Natural killer cell (primary cell): ENCODE measurements at regions not wholly inside any gene's neighbourhood (a gene's known extent, or its start where the extent isn't known, plus 50 kb on each side); places are given as distances from the start of the nearest gene placed in this dataset.
"Not testable (repeated sequence)": the region's sequence is repeated elsewhere in the genome, so short reads cannot be mapped to it uniquely, and the experiment has no call there.

Experiments
- ATAC-seq, 3 donors: fragments of 150-1000 bp in 2 of 3; fragments of 200-7000 bp in 1 of 3; cut with Tn5 transposase; 1 replicate in 1 of 3; 2 replicates in 2 of 3; pipeline ENCODE4 v1.10.0; 2021; ENCODE audit warnings: mild to moderate bottlenecking in 2 of 3, moderate library complexity in 2 of 3
- DNase-seq, 2 donors: peaks; one replicate each; pipeline versions ENCODE4 v3.0.0 to v3.0.0-alpha.2; 2013 to 2021; ENCODE audit warnings: mixed read lengths in 1 of 2
- H3K27ac ChIP-seq: one replicate; pipeline ENCODE4 v1.5.1; 2013; ENCODE audit warnings: mild to moderate bottlenecking, low read length
- H3K27me3 ChIP-seq: one replicate; pipeline ENCODE4 v1.6.1; 2013; ENCODE audit warnings: low read length; ENCODE audit not compliant: control insufficient read depth, insufficient read depth
- H3K36me3 ChIP-seq: one replicate; pipeline ENCODE4 v1.6.1; 2013; ENCODE audit warnings: low read length; ENCODE audit not compliant: control insufficient read depth, insufficient read depth
- H3K4me1 ChIP-seq: one replicate; pipeline ENCODE4 v1.6.1; 2013; ENCODE audit warnings: low read length; ENCODE audit not compliant: control insufficient read depth, insufficient read depth
- H3K4me3 ChIP-seq: one replicate; pipeline ENCODE4 v1.5.1; 2013; ENCODE audit warnings: low read length
- H3K9me3 ChIP-seq: one replicate; pipeline ENCODE4 v1.6.1; 2013; ENCODE audit warnings: low read length; ENCODE audit not compliant: control insufficient read depth, insufficient read depth
- H3K27ac Mint-ChIP-seq, 2 donors: one replicate each; pipeline ENCODE4 v1.8.0; 2022; ENCODE audit warnings: mild to moderate bottlenecking in 2 of 2, mixed read lengths in 2 of 2, moderate library complexity in 1 of 2
- H3K27me3 Mint-ChIP-seq, 2 donors: one replicate each; pipeline ENCODE4 v1.8.0; 2022; ENCODE audit warnings: low read depth in 2 of 2, mixed read lengths in 2 of 2
- H3K36me3 Mint-ChIP-seq: one replicate; pipeline ENCODE4 v1.8.0; 2022; ENCODE audit warnings: mixed read lengths
- H3K4me1 Mint-ChIP-seq, 2 donors: one replicate each; pipeline ENCODE4 v1.8.0; 2022; ENCODE audit warnings: mixed read lengths in 2 of 2
- H3K4me3 Mint-ChIP-seq: one replicate; pipeline ENCODE4 v1.8.0; 2022; ENCODE audit warnings: mild to moderate bottlenecking, moderate library complexity, mixed read lengths
- H3K9me3 Mint-ChIP-seq, 2 donors: one replicate each; pipeline ENCODE4 v1.8.0; 2022; ENCODE audit warnings: mixed read lengths in 2 of 2
- WGBS: methylation state at CpG from one replicate; pipeline ENCODE4 v1.1.7; 2013; ENCODE audit warnings: missing lambda C conversion rate; ENCODE audit not compliant: insufficient coverage; 5-methylcytosine and 5-hydroxymethylcytosine counted together
- intact Hi-C: fragments of 100-400 bp; cut with micrococcal nuclease; formaldehyde crosslinking; loops from one replicate; pipeline ENCODE4 v1.14.2; 2022
- TF ChIP-seq, protein P1 (sequence below): fragments of 200-600 bp; IDR thresholded peaks from one replicate; pipeline ENCODE4 v1.8.0; 2022; ENCODE audit warnings: antibody characterized with exemption

- no peak for DNase-seq
- H3K9me3 ChIP-seq, result peaks cover 2% of the 10 kb centered on the region
- TF ChIP-seq, protein P1, sequence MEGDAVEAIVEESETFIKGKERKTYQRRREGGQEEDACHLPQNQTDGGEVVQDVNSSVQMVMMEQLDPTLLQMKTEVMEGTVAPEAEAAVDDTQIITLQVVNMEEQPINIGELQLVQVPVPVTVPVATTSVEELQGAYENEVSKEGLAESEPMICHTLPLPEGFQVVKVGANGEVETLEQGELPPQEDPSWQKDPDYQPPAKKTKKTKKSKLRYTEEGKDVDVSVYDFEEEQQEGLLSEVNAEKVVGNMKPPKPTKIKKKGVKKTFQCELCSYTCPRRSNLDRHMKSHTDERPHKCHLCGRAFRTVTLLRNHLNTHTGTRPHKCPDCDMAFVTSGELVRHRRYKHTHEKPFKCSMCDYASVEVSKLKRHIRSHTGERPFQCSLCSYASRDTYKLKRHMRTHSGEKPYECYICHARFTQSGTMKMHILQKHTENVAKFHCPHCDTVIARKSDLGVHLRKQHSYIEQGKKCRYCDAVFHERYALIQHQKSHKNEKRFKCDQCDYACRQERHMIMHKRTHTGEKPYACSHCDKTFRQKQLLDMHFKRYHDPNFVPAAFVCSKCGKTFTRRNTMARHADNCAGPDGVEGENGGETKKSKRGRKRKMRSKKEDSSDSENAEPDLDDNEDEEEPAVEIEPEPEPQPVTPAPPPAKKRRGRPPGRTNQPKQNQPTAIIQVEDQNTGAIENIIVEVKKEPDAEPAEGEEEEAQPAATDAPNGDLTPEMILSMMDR, result no peak
- WGBS, result 76% methylated on average over 3 of the region's 4 CpGs
- H3K36me3 Mint-ChIP-seq, result peaks cover 7% of the 10 kb centered on the region
- peaks cover 6 to 19% of the 10 kb centered on the region in 2 donors for H3K9me3 Mint-ChIP-seq
- H3K4me3 Mint-ChIP-seq, result no peak overlapping the region
- H3K27ac ChIP-seq, result no peak overlapping the region
- H3K36me3 ChIP-seq, result no peaks in the 10 kb centered on the region
- H3K4me1 Mint-ChIP-seq, result no peaks in the 10 kb centered on the region
- intact Hi-C loops, result no loop called here
- no peak for ATAC-seq
- H3K27me3 ChIP-seq, result no peaks in the 10 kb centered on the region
- no peaks in the 10 kb centered on the region for H3K4me1 ChIP-seq
- no peaks in the 10 kb centered on the region for H3K27me3 Mint-ChIP-seq
- no peak overlapping the region for H3K4me3 ChIP-seq
- H3K27ac Mint-ChIP-seq, result no peak overlapping the region
Observed at GRCh38 chr1:188017921-188018320, 1189.2 kb downstream of the PLA2G4A start.

GRCh38 chr1:188022661-188023060, 1193.9 kb downstream of the PLA2G4A start:
- intact Hi-C loops, result no loop called here
- ATAC-seq, result no peak
- H3K4me3 ChIP-seq, result no peak overlapping the region
- Mint-ChIP-seq H3K27ac (no peak overlapping the region), H3K4me3 (no peak overlapping the region), H3K9me3 (peaks cover 12 to 19% of the 10 kb centered on the region in 2 donors), H3K36me3 (peaks cover 7% of the 10 kb centered on the region), H3K4me1 (no peaks in the 10 kb centered on the region), H3K27me3 (no peaks in the 10 kb centered on the region)
- TF ChIP-seq, protein P1, result no peak
- H3K4me1 ChIP-seq, result no peaks in the 10 kb centered on the region
- no peak for DNase-seq
- no peaks in the 10 kb centered on the region for H3K27me3 ChIP-seq
- no peaks in the 10 kb centered on the region for H3K36me3 ChIP-seq
- 71% methylated on average over 2 of the region's 2 CpGs for WGBS
- peaks cover 2% of the 10 kb centered on the region for H3K9me3 ChIP-seq
- no peak overlapping the region for H3K27ac ChIP-seq

GRCh38 chr1:188023206-188023605, 1194.5 kb downstream of the PLA2G4A start:
- no peaks in the 10 kb centered on the region for H3K4me1 Mint-ChIP-seq
- no peaks in the 10 kb centered on the region for H3K4me1 ChIP-seq
- peaks cover 12 to 19% of the 10 kb centered on the region in 2 donors for H3K9me3 Mint-ChIP-seq
- no peak overlapping the region for H3K27ac ChIP-seq
- no peak overlapping the region for H3K27ac Mint-ChIP-seq
- ATAC-seq (no peak), DNase-seq (no peak)
- WGBS, result 94% methylated on average over 2 of the region's 2 CpGs
- H3K27me3 ChIP-seq, result no peaks in the 10 kb centered on the region
- no peaks in the 10 kb centered on the region for H3K27me3 Mint-ChIP-seq
- H3K36me3 Mint-ChIP-seq, result peaks cover 7% of the 10 kb centered on the region
- intact Hi-C loops, result no loop called here
- peaks cover 2% of the 10 kb centered on the region for H3K9me3 ChIP-seq
- TF ChIP-seq, protein P1, result no peak
- no peak overlapping the region for H3K4me3 Mint-ChIP-seq
- H3K36me3 ChIP-seq, result no peaks in the 10 kb centered on the region
- H3K4me3 ChIP-seq, result no peak overlapping the region

- Histone ChIP-seq H3K27me3 (no peaks in the 10 kb centered on the region), H3K4me1 (no peaks in the 10 kb centered on the region), H3K36me3 (no peaks in the 10 kb centered on the region), H3K27ac (no peak overlapping the region), H3K4me3 (no peak overlapping the region), H3K9me3 (no peaks in the 10 kb centered on the region)
- peaks cover 3 to 7% of the 10 kb centered on the region in 2 donors for H3K9me3 Mint-ChIP-seq
- ATAC-seq (no peak), DNase-seq (no peak)
- TF ChIP-seq, protein P1, result no peak
- no peaks in the 10 kb centered on the region for H3K4me1 Mint-ChIP-seq
- H3K27ac Mint-ChIP-seq, result no peak overlapping the region
- H3K4me3 Mint-ChIP-seq, result no peak overlapping the region
- no peaks in the 10 kb centered on the region for H3K36me3 Mint-ChIP-seq
- intact Hi-C loops, result no loop called here
- no peaks in the 10 kb centered on the region for H3K27me3 Mint-ChIP-seq
Observed at GRCh38 chr1:188027613-188028012, 1198.9 kb downstream of the PLA2G4A start.

GRCh38 chr1:188037572-188037971, 1208.8 kb downstream of the PLA2G4A start:
- ATAC-seq, H3K27me3 ChIP-seq, H3K4me1 Mint-ChIP-seq, H3K27me3 Mint-ChIP-seq, H3K4me1 ChIP-seq, H3K4me3 ChIP-seq, H3K4me3 Mint-ChIP-seq, DNase-seq, H3K27ac Mint-ChIP-seq, H3K36me3 Mint-ChIP-seq, intact Hi-C loops, H3K27ac ChIP-seq, H3K36me3 ChIP-seq: not testable (repeated sequence)
- H3K9me3 Mint-ChIP-seq, result peaks cover 11 to 22% of the 10 kb centered on the region in 2 donors
- H3K9me3 ChIP-seq, result peaks cover 12% of the 10 kb centered on the region
- WGBS, result 76% methylated on average over 2 of the region's 2 CpGs
